ENCODE measurements at regions not wholly inside any gene's neighbourhood (a gene's known extent, or its start where the extent isn't known, plus 50 kb on each side); places are given as distances from the start of the nearest gene placed in this dataset.

DNA sequence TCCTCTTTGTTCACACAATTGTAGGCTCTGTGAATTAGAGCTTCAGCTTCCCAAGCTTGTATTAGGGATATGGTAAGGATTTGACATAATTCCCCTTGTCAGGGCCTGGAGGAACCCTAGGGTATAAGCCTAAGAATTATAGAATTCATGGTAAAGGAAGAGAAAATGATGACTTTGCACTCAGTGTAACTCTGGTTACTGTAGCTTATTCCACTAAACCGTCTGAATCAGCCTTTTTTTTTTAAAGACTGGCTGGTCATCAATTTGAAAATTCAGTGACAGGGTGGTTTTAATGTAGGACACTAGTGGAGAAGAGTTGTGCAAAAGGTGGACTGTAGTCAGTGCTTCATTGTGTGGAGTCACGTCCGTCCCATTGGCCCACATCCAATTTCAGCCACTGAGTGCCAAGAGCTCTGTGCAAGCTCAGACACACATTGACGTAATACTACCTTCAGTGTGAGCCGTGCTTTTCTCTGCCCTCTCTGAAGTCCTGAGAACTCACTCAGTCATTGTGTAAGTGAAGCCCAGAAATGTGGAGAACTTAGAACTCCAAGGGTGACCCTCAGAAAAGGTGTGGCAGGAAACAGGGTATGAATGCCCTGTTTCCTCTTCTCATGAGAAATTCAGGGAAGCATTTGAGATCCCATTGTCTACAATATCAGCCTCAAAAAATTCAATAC is 449.8 kb downstream of the C4orf33 start:
- no peak overlapping the region for H3K27ac Mint-ChIP-seq (ENCODE audit: unreplicated experiment)
- no peak for DNase-seq
- H3K4me1 Mint-ChIP-seq (ENCODE audit: low read depth, unreplicated experiment): no peaks in the 10 kb centered on the region
- no peaks in the 10 kb centered on the region for H3K9me3 Mint-ChIP-seq (ENCODE audit: unreplicated experiment)
- TF ChIP-seq, protein P1, sequence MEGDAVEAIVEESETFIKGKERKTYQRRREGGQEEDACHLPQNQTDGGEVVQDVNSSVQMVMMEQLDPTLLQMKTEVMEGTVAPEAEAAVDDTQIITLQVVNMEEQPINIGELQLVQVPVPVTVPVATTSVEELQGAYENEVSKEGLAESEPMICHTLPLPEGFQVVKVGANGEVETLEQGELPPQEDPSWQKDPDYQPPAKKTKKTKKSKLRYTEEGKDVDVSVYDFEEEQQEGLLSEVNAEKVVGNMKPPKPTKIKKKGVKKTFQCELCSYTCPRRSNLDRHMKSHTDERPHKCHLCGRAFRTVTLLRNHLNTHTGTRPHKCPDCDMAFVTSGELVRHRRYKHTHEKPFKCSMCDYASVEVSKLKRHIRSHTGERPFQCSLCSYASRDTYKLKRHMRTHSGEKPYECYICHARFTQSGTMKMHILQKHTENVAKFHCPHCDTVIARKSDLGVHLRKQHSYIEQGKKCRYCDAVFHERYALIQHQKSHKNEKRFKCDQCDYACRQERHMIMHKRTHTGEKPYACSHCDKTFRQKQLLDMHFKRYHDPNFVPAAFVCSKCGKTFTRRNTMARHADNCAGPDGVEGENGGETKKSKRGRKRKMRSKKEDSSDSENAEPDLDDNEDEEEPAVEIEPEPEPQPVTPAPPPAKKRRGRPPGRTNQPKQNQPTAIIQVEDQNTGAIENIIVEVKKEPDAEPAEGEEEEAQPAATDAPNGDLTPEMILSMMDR (IDR thresholded peaks at IDR 0.05; ENCODE audit: partially characterized antibody, unreplicated experiment): no peak
- H3K27me3 Mint-ChIP-seq (ENCODE audit: unreplicated experiment): no peaks in the 10 kb centered on the region
- no peaks in the 10 kb centered on the region for H3K36me3 Mint-ChIP-seq (ENCODE audit: unreplicated experiment)
- no peak overlapping the region for H3K4me3 Mint-ChIP-seq (ENCODE audit: unreplicated experiment)

DNA sequence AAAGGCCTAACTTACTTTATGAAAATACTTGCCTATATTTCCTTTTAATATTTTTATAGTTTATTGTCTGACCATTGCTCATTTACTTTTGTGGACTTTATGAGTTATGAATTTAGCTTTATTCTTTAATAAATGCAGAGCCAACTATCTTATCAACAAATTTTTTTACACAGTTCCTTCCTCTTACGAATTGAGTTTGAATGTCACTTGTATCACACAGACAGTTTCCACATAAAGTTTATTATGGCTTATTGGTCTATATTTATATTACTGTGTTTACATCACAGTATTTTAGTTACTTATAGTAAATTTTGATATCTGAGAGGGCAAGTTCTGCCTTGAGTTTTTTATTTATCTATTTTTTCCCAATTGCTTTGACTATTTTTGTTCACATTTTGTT is 450.6 kb downstream of the C4orf33 start:
- H3K27ac Mint-ChIP-seq (ENCODE audit: unreplicated experiment): no peak overlapping the region
- no peaks in the 10 kb centered on the region for H3K4me1 Mint-ChIP-seq (ENCODE audit: low read depth, unreplicated experiment)
- TF ChIP-seq, protein P1 (IDR thresholded peaks at IDR 0.05; ENCODE audit: partially characterized antibody, unreplicated experiment): no peak
- no peak overlapping the region for H3K4me3 Mint-ChIP-seq (ENCODE audit: unreplicated experiment)
- H3K36me3 Mint-ChIP-seq (ENCODE audit: unreplicated experiment): no peaks in the 10 kb centered on the region
- H3K27me3 Mint-ChIP-seq (ENCODE audit: unreplicated experiment): no peaks in the 10 kb centered on the region
- H3K9me3 Mint-ChIP-seq (ENCODE audit: unreplicated experiment): no peaks in the 10 kb centered on the region
- DNase-seq: no peak

DNA sequence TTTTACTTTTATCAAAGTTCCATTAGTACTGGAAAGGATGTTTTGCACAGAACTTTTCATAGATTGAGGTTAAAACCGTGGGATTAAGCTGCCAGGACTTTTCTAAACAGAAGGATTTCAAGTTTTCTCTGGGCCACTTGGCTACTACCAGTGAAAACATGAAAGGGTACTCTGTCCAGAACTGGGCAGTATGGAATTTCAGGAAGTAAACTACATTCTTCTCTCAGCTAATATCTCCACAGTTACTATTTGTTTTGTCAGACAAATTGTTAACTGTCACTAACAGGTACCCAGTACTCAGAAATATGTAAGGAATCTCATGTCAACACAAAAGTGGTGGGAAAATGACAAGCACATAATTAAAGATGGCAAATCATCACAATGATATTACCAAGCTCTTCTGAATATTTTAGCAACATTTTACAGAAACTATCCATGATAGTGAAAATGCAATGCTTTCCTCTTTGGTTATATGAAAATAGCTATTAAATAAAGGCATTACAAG is 454.4 kb downstream of the C4orf33 start:
- H3K36me3 Mint-ChIP-seq (ENCODE audit: unreplicated experiment): no peaks in the 10 kb centered on the region
- H3K4me1 Mint-ChIP-seq (ENCODE audit: low read depth, unreplicated experiment): no peaks in the 10 kb centered on the region
- no peak overlapping the region for H3K4me3 Mint-ChIP-seq (ENCODE audit: unreplicated experiment)
- TF ChIP-seq, protein P1 (IDR thresholded peaks at IDR 0.05; ENCODE audit: partially characterized antibody, unreplicated experiment): no peak
- no peaks in the 10 kb centered on the region for H3K27me3 Mint-ChIP-seq (ENCODE audit: unreplicated experiment)
- DNase-seq: no peak
- no peaks in the 10 kb centered on the region for H3K9me3 Mint-ChIP-seq (ENCODE audit: unreplicated experiment)
- no peak overlapping the region for H3K27ac Mint-ChIP-seq (ENCODE audit: unreplicated experiment)

DNA sequence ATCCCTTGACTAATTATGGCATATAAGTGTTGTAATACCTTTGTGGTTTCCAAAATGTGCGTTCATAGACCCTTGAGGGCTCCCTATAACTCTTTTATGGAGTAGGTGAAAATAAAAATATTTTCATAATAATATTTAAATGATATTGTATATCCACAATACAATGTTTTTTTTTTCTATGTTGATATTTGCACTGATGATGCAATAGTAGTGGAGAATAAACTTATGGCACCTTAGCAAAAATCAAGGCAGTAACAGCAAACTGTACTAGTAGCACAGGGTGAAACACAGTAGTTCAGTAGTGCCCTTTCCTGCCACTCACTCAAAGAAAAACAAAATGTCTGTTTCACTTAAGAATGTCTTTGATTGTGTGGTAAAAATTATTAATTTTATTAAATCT is 465.3 kb downstream of the C4orf33 start:
- H3K4me3 Mint-ChIP-seq (ENCODE audit: unreplicated experiment): no peak overlapping the region
- no peaks in the 10 kb centered on the region for H3K36me3 Mint-ChIP-seq (ENCODE audit: unreplicated experiment)
- TF ChIP-seq, protein P1 (IDR thresholded peaks at IDR 0.05; ENCODE audit: partially characterized antibody, unreplicated experiment): no peak
- no peaks in the 10 kb centered on the region for H3K27me3 Mint-ChIP-seq (ENCODE audit: unreplicated experiment)
- no peak overlapping the region for H3K27ac Mint-ChIP-seq (ENCODE audit: unreplicated experiment)
- H3K4me1 Mint-ChIP-seq (ENCODE audit: low read depth, unreplicated experiment): no peaks in the 10 kb centered on the region
- no peaks in the 10 kb centered on the region for H3K9me3 Mint-ChIP-seq (ENCODE audit: unreplicated experiment)
- DNase-seq: no peak

DNA sequence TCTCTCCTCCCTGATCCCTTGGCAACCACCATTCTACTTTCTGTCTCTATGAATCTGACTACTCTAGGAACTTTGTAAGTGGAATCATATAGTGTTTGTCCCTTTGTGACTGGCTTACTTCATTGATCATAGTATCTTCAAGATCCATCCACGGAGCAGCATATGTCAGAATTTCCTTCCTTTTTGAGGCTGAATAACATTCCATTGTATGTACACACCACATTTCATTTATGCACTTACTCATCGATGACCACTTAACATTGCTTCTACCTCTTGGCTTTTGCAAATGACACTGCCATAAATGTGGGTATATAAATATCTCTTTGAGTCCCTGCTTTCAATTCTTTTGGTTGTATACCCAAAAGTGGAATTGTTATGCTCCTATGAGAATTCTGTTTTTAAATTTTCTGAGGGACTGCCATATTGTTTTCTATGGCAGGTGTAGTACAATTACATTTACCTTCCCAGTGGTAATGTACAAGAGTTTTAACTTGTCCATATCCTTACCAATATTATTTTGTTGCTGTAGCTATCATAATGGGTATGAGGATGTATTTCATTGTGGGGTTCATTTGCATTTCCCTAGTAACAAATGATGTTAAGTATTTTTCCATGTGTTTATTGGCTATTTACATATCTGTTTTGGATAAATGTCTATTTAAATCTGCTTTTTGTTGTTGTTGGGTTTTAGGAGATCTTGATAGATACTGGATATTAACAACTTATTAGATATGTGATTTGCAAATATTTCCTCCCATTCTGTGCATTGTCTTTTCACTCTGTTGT is 466.1 kb downstream of the C4orf33 start:
- Mint-ChIP-seq H3K4me3 (ENCODE audit: unreplicated experiment) (no peak overlapping the region), H3K9me3 (ENCODE audit: unreplicated experiment) (no peaks in the 10 kb centered on the region), H3K27ac (ENCODE audit: unreplicated experiment) (no peak overlapping the region), H3K36me3 (ENCODE audit: unreplicated experiment) (no peaks in the 10 kb centered on the region), H3K4me1 (ENCODE audit: low read depth, unreplicated experiment) (no peaks in the 10 kb centered on the region), H3K27me3 (ENCODE audit: unreplicated experiment) (no peaks in the 10 kb centered on the region)
- DNase-seq: no peak
- TF ChIP-seq, protein P1 (IDR thresholded peaks at IDR 0.05; ENCODE audit: partially characterized antibody, unreplicated experiment): no peak

All from glutamatergic neuron (in vitro differentiated cells).